Gastroesophageal sphincter (tissue), 4 donors: ENCODE measurements at regions not wholly inside any gene's neighbourhood (a gene's known extent, or its start where the extent isn't known, plus 50 kb on each side); places are given as distances from the start of the nearest gene placed in this dataset.

Source experiments
- ATAC-seq: fragments of 150-250 bp; one replicate; pipeline ENCODE4 v1.9.1; 2016; ENCODE audit warnings: mild to moderate bottlenecking, moderate library complexity
- H3K27ac ChIP-seq, 4 donors: fragments of 200-600 bp; sonication (generic) in 3 of 4; 1 replicate in 3 of 4; 2 replicates in 1 of 4; pipeline ENCODE4 v1.5.1; 2016 to 2019
- H3K27me3 ChIP-seq: fragments of 200-600 bp; sonication (generic); one replicate; pipeline ENCODE4 v1.5.1; 2019
- H3K36me3 ChIP-seq, 2 donors: fragments of 200-600 bp; sonication (generic); one replicate each; pipeline ENCODE4 v1.5.1; 2019; ENCODE audit warnings: control low read depth in 1 of 2
- H3K4me1 ChIP-seq, 3 donors: fragments of 200-600 bp; sonication (generic); 1 replicate in 2 of 3; 2 replicates in 1 of 3; pipeline ENCODE4 v1.5.1; 2016 to 2019; ENCODE audit warnings: control low read depth in 2 of 3
- H3K4me3 ChIP-seq, 2 donors: fragments of 200-600 bp; sonication (generic); one replicate each; pipeline ENCODE4 v1.5.1; 2019; ENCODE audit warnings: mild to moderate bottlenecking in 1 of 2, moderate library complexity in 1 of 2
- H3K9me3 ChIP-seq, 3 donors: fragments of 200-600 bp; sonication (generic); one replicate each; pipeline ENCODE4 v1.5.1; 2017 to 2019; ENCODE audit warnings: control low read depth in 2 of 3
- CTCF ChIP-seq, 4 experiments: fragments of 200-600 bp in 2 of 4; fragments of 450-650 bp in 2 of 4; sonication (generic) in 1 of 4; IDR thresholded peaks; one replicate each; pipeline ENCODE4 v1.5.1; 2017 to 2019; ENCODE audit warnings: antibody characterized with exemption in 4 of 4, mild to moderate bottlenecking in 2 of 4, moderate library complexity in 2 of 4
- EP300 ChIP-seq: sonication (generic); formaldehyde crosslinking; IDR thresholded peaks from one replicate; pipeline ENCODE4 v1.6.1; 2017; ENCODE audit warnings: antibody characterized with exemption, mild to moderate bottlenecking
- POLR2A ChIP-seq, 2 donors: fragments of 450-650 bp; IDR thresholded peaks; one replicate each; pipeline ENCODE4 v1.6.1; 2017; ENCODE audit warnings: antibody characterized with exemption in 2 of 2, mild to moderate bottlenecking in 2 of 2, moderate library complexity in 1 of 2
- POLR2AphosphoS5 ChIP-seq: sonication (generic); formaldehyde crosslinking; IDR thresholded peaks from one replicate; pipeline ENCODE4 v1.6.1; 2017; ENCODE audit warnings: antibody characterized with exemption
- WGBS, 2 donors: methylation state at CpG; one replicate each; pipeline ENCODE4 v1.1.5; 2018; ENCODE audit warnings: low coverage in 1 of 2; 5-methylcytosine and 5-hydroxymethylcytosine counted together

GRCh38 chr15:70268698-70269251 lies 171.1 kb upstream of the TLE3 start:
- H3K36me3 ChIP-seq: no peaks in the 10 kb centered on the region
- peaks cover 8 to 75% (median 33%) of the 10 kb centered on the region in 3 donors for H3K4me1 ChIP-seq
- ATAC-seq: no peak
- 82% methylated on average over 10 of the region's 18 CpGs; no CpG with 5 or more reads in 1 of the 2 donors for WGBS, 2 donors
- no peaks in the 10 kb centered on the region for H3K9me3 ChIP-seq
- H3K27me3 ChIP-seq: no peaks in the 10 kb centered on the region
- no peak overlapping the region for H3K4me3 ChIP-seq
- H3K27ac ChIP-seq: no peak overlapping the region
- TF ChIP-seq POLR2AphosphoS5 (no peak), POLR2A (IDR thresholded peaks at IDR 0.05) (no peak), EP300 (no peak), CTCF (IDR thresholded peaks at IDR 0.05) (no peak)

DNA sequence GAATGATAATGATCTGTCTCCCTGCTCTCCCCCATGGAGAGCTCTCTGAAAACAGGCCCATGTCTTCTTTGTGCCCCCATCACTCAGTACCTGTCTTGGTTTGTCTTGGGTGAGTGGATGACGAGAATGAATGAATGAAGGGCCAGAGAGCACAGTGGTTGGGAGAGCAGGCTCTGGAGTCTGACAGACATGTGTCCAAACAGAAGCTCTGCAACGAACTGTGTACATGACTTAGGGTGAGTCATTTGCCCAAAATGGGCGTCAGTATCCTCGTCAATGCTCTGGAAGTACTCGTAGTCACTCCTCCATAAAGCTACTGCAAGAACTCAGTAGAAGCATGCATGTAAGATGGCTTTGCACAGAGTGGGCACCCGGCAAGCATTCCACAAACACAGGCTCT lies 170.2 kb upstream of the TLE3 start:
- WGBS, 2 donors: 60% methylated on average over 3 of the region's 6 CpGs; no CpG with 5 or more reads in 1 of the 2 donors

GRCh38 chr15:70267306-70267705 lies 169.6 kb upstream of the TLE3 start:
- TF ChIP-seq POLR2AphosphoS5 (no peak), CTCF (IDR thresholded peaks at IDR 0.05) (no peak), EP300 (no peak), POLR2A (IDR thresholded peaks at IDR 0.05) (no peak)
- ATAC-seq: no peak
- Histone ChIP-seq H3K36me3 (no peaks in the 10 kb centered on the region), H3K27me3 (no peaks in the 10 kb centered on the region), H3K27ac (no peak overlapping the region), H3K4me3 (no peak overlapping the region), H3K9me3 (no peaks in the 10 kb centered on the region), H3K4me1 (peaks cover 8 to 89% (median 43%) of the 10 kb centered on the region in 3 donors)
- 90 to 100% methylated on average over 2 of the region's 2 CpGs for WGBS, 2 donors

More for the DNA sequence above, 170.2 kb upstream of the TLE3 start:
- Histone ChIP-seq H3K4me1 (peaks cover 8 to 84% (median 42%) of the 10 kb centered on the region in 3 donors), H3K27me3 (no peaks in the 10 kb centered on the region), H3K9me3 (no peaks in the 10 kb centered on the region), H3K4me3 (no peak overlapping the region), H3K27ac (no peak overlapping the region), H3K36me3 (no peaks in the 10 kb centered on the region)
- no peak for ATAC-seq
- TF ChIP-seq CTCF (IDR thresholded peaks at IDR 0.05) (no peak), EP300 (no peak), POLR2A (IDR thresholded peaks at IDR 0.05) (no peak), POLR2AphosphoS5 (no peak)

- peak overlapping the region in 1 of 4 donors; percentile 22 for H3K27ac ChIP-seq
- H3K4me3 ChIP-seq: no peak overlapping the region
- H3K36me3 ChIP-seq: no peaks in the 10 kb centered on the region
- H3K27me3 ChIP-seq: no peaks in the 10 kb centered on the region
- WGBS, 2 donors: 47 to 59% methylated on average over 6 to 21 of the region's 24 CpGs
- no peaks in the 10 kb centered on the region for H3K9me3 ChIP-seq
- H3K4me1 ChIP-seq: peaks cover 8 to 82% (median 39%) of the 10 kb centered on the region in 3 donors
- TF ChIP-seq POLR2A (IDR thresholded peaks at IDR 0.05) (no peak), POLR2AphosphoS5 (peak; percentile 29)
- peak; percentile 66 for ATAC-seq
Measured at GRCh38 chr15:70266412-70267121, 168.8 kb upstream of the TLE3 start.

DNA sequence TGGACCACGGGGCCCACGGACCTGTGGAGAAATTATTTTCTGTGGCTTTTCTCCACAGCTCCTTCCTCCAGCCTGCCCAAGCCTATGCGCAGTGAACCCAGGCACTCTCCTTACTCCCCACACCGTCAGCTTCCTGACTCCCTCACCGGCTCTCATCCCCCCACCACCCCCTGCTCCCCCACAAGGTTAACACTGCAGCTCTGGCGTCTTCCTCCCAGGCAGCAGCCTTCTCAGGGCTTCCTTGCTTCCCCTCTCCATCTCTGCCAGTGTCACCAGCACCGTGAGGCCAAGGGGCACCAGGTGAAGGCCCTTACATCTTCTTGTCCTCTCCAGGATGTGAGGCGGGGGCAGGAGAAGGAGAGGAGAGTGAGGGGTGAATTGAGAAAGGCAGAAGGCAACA lies 168.3 kb upstream of the TLE3 start:
- H3K27me3 ChIP-seq: no peaks in the 10 kb centered on the region
- ATAC-seq: no peak
- H3K4me1 ChIP-seq: peaks cover 3 to 77% (median 33%) of the 10 kb centered on the region in 3 donors
- H3K27ac ChIP-seq: peak overlapping the region in 1 of 4 donors; percentile 22
- H3K4me3 ChIP-seq: no peak overlapping the region
- H3K36me3 ChIP-seq: no peaks in the 10 kb centered on the region
- no peak for TF ChIP-seq POLR2A (IDR thresholded peaks at IDR 0.05)
- TF ChIP-seq EP300: no peak
- TF ChIP-seq CTCF (IDR thresholded peaks at IDR 0.05): no peak
- TF ChIP-seq POLR2AphosphoS5: no peak
- no peaks in the 10 kb centered on the region for H3K9me3 ChIP-seq
- 95% methylated on average over 6 of the region's 8 CpGs; no CpG with 5 or more reads in 1 of the 2 donors for WGBS, 2 donors
